ENCODE measurements at regions not wholly inside any gene's neighbourhood (a gene's known extent, or its start where the extent isn't known, plus 50 kb on each side); places are given as distances from the start of the nearest gene placed in this dataset.

- H3K36me3 Mint-ChIP-seq (ENCODE audit: low read depth): no peaks in the 10 kb centered on the region
- no peaks in the 10 kb centered on the region for H3K9me3 ChIP-seq (ENCODE audit: control insufficient read depth, low read length, poor library complexity, severe bottlenecking)
- peaks cover 2% of the 10 kb centered on the region for H3K4me1 Mint-ChIP-seq
- no peak overlapping the region for H3K4me3 Mint-ChIP-seq
- no peak for DNase-seq
- ATAC-seq: no peak
- peaks cover 22% of the 10 kb centered on the region for H3K27me3 Mint-ChIP-seq
- no peak overlapping the region for H3K27ac Mint-ChIP-seq
Measured at GRCh38 chr1:239892602-239893001, 199.1 kb upstream of the FMN2 start.

DNA sequence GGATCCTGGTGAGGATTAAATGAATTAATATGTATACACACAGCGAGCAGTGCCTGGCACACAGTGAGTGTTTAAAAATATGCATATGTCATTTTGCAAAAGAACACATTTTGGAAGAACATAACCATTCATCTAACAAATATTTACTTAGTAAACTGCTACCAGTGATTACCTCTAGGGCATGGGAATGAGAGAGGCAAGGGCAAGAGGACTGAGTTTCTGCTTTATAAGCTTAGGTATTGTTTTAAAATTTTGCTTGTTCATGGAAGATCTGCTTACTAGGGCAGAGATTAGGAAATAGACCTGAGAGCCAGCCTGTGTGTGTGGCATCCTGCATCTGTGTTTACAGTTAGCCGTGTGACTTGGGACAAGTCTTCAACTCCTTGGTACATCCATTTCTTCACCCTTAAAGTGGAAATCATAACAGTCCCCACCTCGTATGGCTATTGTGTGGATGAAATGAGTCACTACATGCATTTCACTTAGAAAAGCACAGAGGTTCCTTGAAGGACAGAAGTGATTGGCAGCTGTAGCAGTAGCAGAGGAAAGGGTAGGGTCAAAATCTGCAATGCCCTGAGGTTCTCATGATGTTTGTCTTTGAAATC lies 198.5 kb upstream of the FMN2 start:
- Mint-ChIP-seq H3K27me3 (peaks cover 22% of the 10 kb centered on the region), H3K27ac (no peak overlapping the region), H3K4me1 (peaks cover 5% of the 10 kb centered on the region), H3K4me3 (no peak overlapping the region), H3K36me3 (ENCODE audit: low read depth) (no peaks in the 10 kb centered on the region)
- no peak for ATAC-seq
- no peak for DNase-seq
- H3K9me3 ChIP-seq (ENCODE audit: control insufficient read depth, low read length, poor library complexity, severe bottlenecking): no peaks in the 10 kb centered on the region

GRCh38 chr1:239896569-239896968 lies 195.1 kb upstream of the FMN2 start:
- no peak overlapping the region for H3K27ac Mint-ChIP-seq
- ATAC-seq (no peak), DNase-seq (no peak)
- no peaks in the 10 kb centered on the region for H3K9me3 ChIP-seq (ENCODE audit: control insufficient read depth, low read length, poor library complexity, severe bottlenecking)
- H3K4me3 Mint-ChIP-seq: no peak overlapping the region
- peaks cover 30% of the 10 kb centered on the region for H3K27me3 Mint-ChIP-seq
- no peaks in the 10 kb centered on the region for H3K36me3 Mint-ChIP-seq (ENCODE audit: low read depth)
- H3K4me1 Mint-ChIP-seq: peaks cover 8% of the 10 kb centered on the region

GRCh38 chr1:239896980-239897379 lies 194.7 kb upstream of the FMN2 start:
- no peaks in the 10 kb centered on the region for H3K36me3 Mint-ChIP-seq (ENCODE audit: low read depth)
- H3K9me3 ChIP-seq (ENCODE audit: control insufficient read depth, low read length, poor library complexity, severe bottlenecking): no peaks in the 10 kb centered on the region
- ATAC-seq: no peak

DNA sequence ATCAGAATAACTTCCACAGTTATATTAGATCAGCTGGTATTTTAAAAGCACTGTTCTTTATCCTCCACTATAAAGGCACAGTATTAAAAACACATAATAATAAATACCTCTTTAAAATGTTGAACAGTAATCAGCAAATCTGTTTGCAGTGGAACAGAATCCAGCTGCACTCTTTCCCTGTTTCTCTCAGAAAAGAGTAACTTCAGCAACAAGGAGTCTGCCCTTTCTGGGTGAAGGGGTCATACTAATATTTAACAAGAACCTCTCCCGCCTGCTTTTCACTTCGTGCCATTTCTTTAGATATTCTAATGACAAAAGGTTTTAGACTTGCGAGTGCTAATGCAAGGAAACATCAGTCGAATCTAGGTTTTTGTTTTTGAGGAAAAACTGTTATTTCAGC lies 194.2 kb upstream of the FMN2 start:
- ATAC-seq: no peak
- no peak for DNase-seq
- H3K9me3 ChIP-seq (ENCODE audit: control insufficient read depth, low read length, poor library complexity, severe bottlenecking): no peaks in the 10 kb centered on the region
- peaks cover 8% of the 10 kb centered on the region for H3K4me1 Mint-ChIP-seq
- H3K27ac Mint-ChIP-seq: no peak overlapping the region
- peaks cover 39% of the 10 kb centered on the region for H3K27me3 Mint-ChIP-seq
- H3K36me3 Mint-ChIP-seq (ENCODE audit: low read depth): no peaks in the 10 kb centered on the region
- H3K4me3 Mint-ChIP-seq: no peak overlapping the region

More at GRCh38 chr1:239896980-239897379, 194.7 kb upstream of the FMN2 start:
- Mint-ChIP-seq H3K27ac (no peak overlapping the region), H3K27me3 (peaks cover 35% of the 10 kb centered on the region), H3K4me1 (peaks cover 8% of the 10 kb centered on the region), H3K4me3 (no peak overlapping the region)
- no peak for DNase-seq

DNA sequence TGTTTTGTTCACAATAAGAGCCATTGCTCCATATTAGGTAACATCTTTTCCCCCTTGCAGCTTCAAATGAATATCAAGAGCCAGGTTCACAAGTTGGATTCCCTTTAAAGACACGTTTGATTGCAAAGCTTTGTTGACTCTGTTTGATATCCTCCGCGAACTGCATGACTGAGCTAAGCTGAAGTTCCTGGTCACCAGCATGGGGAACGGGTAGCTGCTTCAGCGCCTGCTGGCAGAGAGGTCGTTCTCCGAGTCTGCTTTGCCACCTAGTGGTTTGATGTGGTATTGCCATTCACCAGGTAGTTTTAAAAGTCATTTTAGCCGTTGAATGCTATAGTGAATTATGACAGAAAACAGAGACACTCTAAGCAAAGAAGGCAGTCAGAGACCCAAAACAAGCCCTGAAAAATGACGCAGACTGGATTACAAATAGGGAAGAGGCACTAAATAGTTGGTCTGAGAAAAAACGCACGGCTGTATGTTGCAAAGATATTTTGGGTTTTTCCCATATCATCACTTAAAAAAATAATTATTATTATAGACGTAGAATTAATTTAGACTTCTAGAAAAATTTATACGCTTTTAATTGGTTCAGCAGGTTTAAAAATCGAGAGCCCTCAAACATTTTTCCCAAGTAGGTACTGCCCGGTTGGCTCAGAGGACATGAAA lies 193.5 kb upstream of the FMN2 start:
- no peak overlapping the region for H3K4me3 Mint-ChIP-seq
- H3K9me3 ChIP-seq (ENCODE audit: control insufficient read depth, low read length, poor library complexity, severe bottlenecking): no peaks in the 10 kb centered on the region
- DNase-seq (peak; percentile 38 to 63 (median 40)), ATAC-seq (peak; percentile 94)
- H3K4me1 Mint-ChIP-seq: peaks cover 8% of the 10 kb centered on the region
- no peaks in the 10 kb centered on the region for H3K36me3 Mint-ChIP-seq (ENCODE audit: low read depth)
- H3K27ac Mint-ChIP-seq: no peak overlapping the region
- peaks cover 45% of the 10 kb centered on the region for H3K27me3 Mint-ChIP-seq

DNA sequence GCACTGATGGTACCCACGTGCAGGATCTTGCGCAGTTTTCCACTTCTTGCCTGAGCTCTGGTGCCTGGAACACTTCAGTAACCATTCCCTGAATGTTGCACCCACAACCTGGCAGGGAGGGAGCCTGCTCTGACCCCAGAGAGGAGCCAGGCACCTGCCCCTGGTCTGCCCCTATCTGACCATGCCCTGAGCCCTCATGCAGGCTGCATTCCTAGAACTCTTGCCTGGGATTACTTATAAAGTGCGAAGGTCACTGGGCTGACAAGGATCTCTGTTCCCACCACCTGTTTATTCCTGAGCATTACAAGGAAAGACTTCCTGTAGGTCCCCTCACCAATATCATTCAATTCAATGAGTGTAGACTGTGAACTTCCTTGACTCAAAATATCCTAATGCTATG lies 191.9 kb upstream of the FMN2 start:
- DNase-seq: no peak
- Mint-ChIP-seq H3K36me3 (ENCODE audit: low read depth) (no peaks in the 10 kb centered on the region), H3K27me3 (peaks cover 51% of the 10 kb centered on the region), H3K27ac (no peak overlapping the region), H3K4me3 (no peak overlapping the region), H3K4me1 (peaks cover 6% of the 10 kb centered on the region)
- no peaks in the 10 kb centered on the region for H3K9me3 ChIP-seq (ENCODE audit: control insufficient read depth, low read length, poor library complexity, severe bottlenecking)
- ATAC-seq: no peak

DNA sequence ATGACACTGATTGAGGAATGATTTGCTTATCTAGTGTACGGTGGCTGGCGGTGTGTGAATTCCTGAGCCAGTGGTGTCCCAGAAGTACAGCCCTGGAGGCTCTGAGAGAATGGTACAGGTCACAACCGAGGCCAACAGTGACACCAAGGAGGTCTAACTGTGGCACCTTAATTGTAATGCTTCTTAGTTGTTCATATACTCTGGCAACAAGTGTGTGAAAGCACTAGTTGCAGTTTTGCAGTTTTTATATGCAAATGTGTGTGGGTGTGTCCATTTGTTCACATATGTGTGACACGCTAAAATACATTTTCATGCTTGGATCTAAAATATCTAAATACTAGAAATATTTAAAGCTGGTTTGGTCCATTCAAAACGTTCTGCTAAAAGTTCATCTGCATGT lies 185.3 kb upstream of the FMN2 start:
- Mint-ChIP-seq H3K4me1 (no peaks in the 10 kb centered on the region), H3K27ac (no peak overlapping the region), H3K36me3 (ENCODE audit: low read depth) (no peaks in the 10 kb centered on the region)

DNA sequence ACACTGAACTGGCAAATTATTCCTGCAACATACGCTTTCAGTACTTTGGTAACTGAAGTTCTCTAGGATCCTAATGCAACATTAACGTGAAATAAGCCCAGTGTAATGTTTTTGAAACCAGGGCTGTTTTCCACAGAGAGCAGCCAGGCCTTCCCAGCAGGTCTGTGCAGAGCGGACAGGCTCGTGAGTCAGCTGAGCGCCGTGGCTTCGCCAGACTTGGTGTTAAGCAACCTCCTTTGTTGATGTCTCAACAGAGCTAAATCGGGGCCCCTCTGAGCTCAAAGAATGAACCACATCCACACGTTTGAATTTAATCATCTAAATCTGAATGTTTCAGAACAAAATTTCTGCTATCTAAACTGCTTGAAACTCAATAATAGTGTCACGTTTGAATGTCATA lies 181.8 kb upstream of the FMN2 start:
- Mint-ChIP-seq H3K4me1 (no peaks in the 10 kb centered on the region), H3K27ac (no peak overlapping the region), H3K4me3 (no peak overlapping the region), H3K27me3 (peaks cover 22% of the 10 kb centered on the region), H3K36me3 (ENCODE audit: low read depth) (peaks cover 2% of the 10 kb centered on the region)
- H3K9me3 ChIP-seq (ENCODE audit: control insufficient read depth, low read length, poor library complexity, severe bottlenecking): no peaks in the 10 kb centered on the region
- ATAC-seq (no peak), DNase-seq (no peak)

More for the DNA sequence above, 185.3 kb upstream of the FMN2 start:
- H3K4me3 Mint-ChIP-seq: no peak overlapping the region
- ATAC-seq (no peak), DNase-seq (no peak)
- peaks cover 35% of the 10 kb centered on the region for H3K27me3 Mint-ChIP-seq
- no peaks in the 10 kb centered on the region for H3K9me3 ChIP-seq (ENCODE audit: control insufficient read depth, low read length, poor library complexity, severe bottlenecking)

GRCh38 chr1:239912471-239912870 lies 179.2 kb upstream of the FMN2 start:
- peaks cover 2% of the 10 kb centered on the region for H3K36me3 Mint-ChIP-seq (ENCODE audit: low read depth)
- no peaks in the 10 kb centered on the region for H3K4me1 Mint-ChIP-seq

DNA sequence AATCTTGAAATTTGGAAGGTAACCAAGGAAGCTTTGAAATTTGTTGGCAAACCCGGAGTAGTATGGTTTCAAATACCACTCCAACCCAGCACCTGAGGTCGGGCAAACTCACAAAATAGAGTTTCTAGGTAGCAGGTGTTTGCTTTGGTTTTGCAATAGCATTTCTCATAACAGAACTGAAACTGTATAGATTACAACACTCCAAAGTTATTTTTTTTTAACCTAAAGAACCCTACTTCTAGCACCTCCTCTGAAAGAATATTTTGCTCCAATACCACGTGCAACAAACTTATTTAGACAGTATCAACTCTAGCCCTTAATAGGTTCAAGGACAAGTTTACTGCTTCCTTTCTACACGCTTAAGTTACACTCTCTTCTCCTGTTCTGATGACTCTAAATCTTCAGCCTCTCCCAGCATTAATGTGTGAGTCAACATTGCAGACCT lies 178.5 kb upstream of the FMN2 start:
- ATAC-seq: no peak
- Mint-ChIP-seq H3K4me3 (no peak overlapping the region), H3K27me3 (peaks cover 39% of the 10 kb centered on the region)

More at GRCh38 chr1:239912471-239912870, 179.2 kb upstream of the FMN2 start:
- no peak for ATAC-seq
- Mint-ChIP-seq H3K27ac (no peak overlapping the region), H3K4me3 (no peak overlapping the region), H3K27me3 (peaks cover 39% of the 10 kb centered on the region)
- DNase-seq: no peak
- H3K9me3 ChIP-seq (ENCODE audit: control insufficient read depth, low read length, poor library complexity, severe bottlenecking): no peaks in the 10 kb centered on the region

GRCh38 chr1:239914751-239915231 lies 176.9 kb upstream of the FMN2 start:
- no peaks in the 10 kb centered on the region for H3K4me1 Mint-ChIP-seq
- peaks cover 2% of the 10 kb centered on the region for H3K36me3 Mint-ChIP-seq (ENCODE audit: low read depth)
- H3K4me3 Mint-ChIP-seq: no peak overlapping the region
- H3K27me3 Mint-ChIP-seq: peaks cover 50% of the 10 kb centered on the region
- ATAC-seq: no peak
- H3K27ac Mint-ChIP-seq: no peak overlapping the region
- H3K9me3 ChIP-seq (ENCODE audit: control insufficient read depth, low read length, poor library complexity, severe bottlenecking): no peaks in the 10 kb centered on the region
- no peak for DNase-seq

More for the DNA sequence above, 178.5 kb upstream of the FMN2 start:
- H3K9me3 ChIP-seq (ENCODE audit: control insufficient read depth, low read length, poor library complexity, severe bottlenecking): no peaks in the 10 kb centered on the region
- Mint-ChIP-seq H3K36me3 (ENCODE audit: low read depth) (peaks cover 2% of the 10 kb centered on the region), H3K4me1 (no peaks in the 10 kb centered on the region), H3K27ac (no peak overlapping the region)
- no peak for DNase-seq

GRCh38 chr1:239918634-239919033 lies 173.0 kb upstream of the FMN2 start:
- H3K27ac Mint-ChIP-seq: no peak overlapping the region
- no peak for ATAC-seq
- H3K4me3 Mint-ChIP-seq: no peak overlapping the region
- peaks cover 28% of the 10 kb centered on the region for H3K27me3 Mint-ChIP-seq
- peaks cover 2% of the 10 kb centered on the region for H3K4me1 Mint-ChIP-seq
- no peaks in the 10 kb centered on the region for H3K9me3 ChIP-seq (ENCODE audit: control insufficient read depth, low read length, poor library complexity, severe bottlenecking)
- H3K36me3 Mint-ChIP-seq (ENCODE audit: low read depth): no peaks in the 10 kb centered on the region
- DNase-seq: no peak

- peaks cover 27% of the 10 kb centered on the region for H3K27me3 Mint-ChIP-seq
- DNase-seq (no peak), ATAC-seq (no peak)
- H3K9me3 ChIP-seq (ENCODE audit: control insufficient read depth, low read length, poor library complexity, severe bottlenecking): no peaks in the 10 kb centered on the region
- no peaks in the 10 kb centered on the region for H3K36me3 Mint-ChIP-seq (ENCODE audit: low read depth)
- no peak overlapping the region for H3K27ac Mint-ChIP-seq
- H3K4me1 Mint-ChIP-seq: peaks cover 2% of the 10 kb centered on the region
- H3K4me3 Mint-ChIP-seq: no peak overlapping the region
Measured at GRCh38 chr1:239920214-239920613, 171.5 kb upstream of the FMN2 start.

Measured in T-helper 17 cell (primary cell).